IPS DF 6.9 (cell line): ENCODE measurements at regions not wholly inside any gene's neighbourhood (a gene's known extent, or its start where the extent isn't known, plus 50 kb on each side); places are given as distances from the start of the nearest gene placed in this dataset.
"Not testable (repeated sequence)": the region's sequence is repeated elsewhere in the genome, so short reads cannot be mapped to it uniquely, and the experiment has no call there.

Experiments used
- DNase-seq: peaks from one replicate; pipeline ENCODE4 v3.0.0-alpha.2; 2013; ENCODE audit warnings: low read depth, low spot score
- H3K27ac ChIP-seq: one replicate; pipeline ENCODE4 v1.5.1; 2013; ENCODE audit warnings: low read length, control low read depth
- H3K27me3 ChIP-seq: 2 replicates; pipeline ENCODE4 v1.6.1; 2013; ENCODE audit warnings: mild to moderate bottlenecking, low read length; ENCODE audit not compliant: control insufficient read depth, insufficient read depth
- H3K36me3 ChIP-seq: 2 replicates; pipeline ENCODE4 v1.6.1; 2013; ENCODE audit warnings: low read length; ENCODE audit not compliant: control insufficient read depth, insufficient read depth
- H3K4me1 ChIP-seq: 2 replicates; pipeline ENCODE4 v1.6.1; 2013; ENCODE audit warnings: low read length; ENCODE audit not compliant: control insufficient read depth, insufficient read depth
- H3K4me3 ChIP-seq: 2 replicates; pipeline ENCODE4 v1.5.1; 2013; ENCODE audit warnings: mild to moderate bottlenecking, low read length
- H3K9me3 ChIP-seq: 2 replicates; pipeline ENCODE4 v1.6.1; 2013; ENCODE audit warnings: low read length, inconsistent platforms; ENCODE audit not compliant: control insufficient read depth, insufficient read depth
- WGBS: extraction: QIAGEN DNeasy Blood & Tissue Kit; methylation state at CpG from one replicate; pipeline ENCODE4 v1.1.7; 2013; ENCODE audit warnings: mixed read lengths, missing lambda C conversion rate; ENCODE audit not compliant: insufficient read length, insufficient coverage; 5-methylcytosine and 5-hydroxymethylcytosine counted together

DNA sequence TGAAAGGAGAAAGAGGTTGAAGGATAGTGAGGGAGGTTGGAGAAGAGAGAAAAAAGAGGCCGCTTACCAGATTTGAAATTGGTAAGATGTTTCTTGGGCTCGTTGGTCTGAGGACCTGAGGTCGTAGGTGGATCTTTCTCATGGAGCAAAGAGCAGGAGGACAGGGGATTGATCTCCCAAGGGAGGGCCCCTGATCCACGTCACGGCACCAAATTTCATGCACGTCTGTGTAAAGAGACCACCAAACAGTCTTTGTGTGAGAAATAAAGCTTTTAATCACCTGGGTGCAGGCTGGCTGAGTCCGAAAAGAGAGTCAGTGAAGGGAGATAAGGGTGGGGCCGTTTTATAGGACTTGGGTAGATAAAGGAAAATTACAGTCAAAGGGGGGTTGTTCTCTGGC is 479.7 kb upstream of the SLITRK5 start:
- not testable (repeated sequence) for H3K4me1 ChIP-seq, DNase-seq, H3K27ac ChIP-seq, H3K36me3 ChIP-seq, H3K9me3 ChIP-seq, H3K4me3 ChIP-seq, H3K27me3 ChIP-seq
- no CpG with 5 or more reads among the region's 8 CpGs for WGBS

DNA sequence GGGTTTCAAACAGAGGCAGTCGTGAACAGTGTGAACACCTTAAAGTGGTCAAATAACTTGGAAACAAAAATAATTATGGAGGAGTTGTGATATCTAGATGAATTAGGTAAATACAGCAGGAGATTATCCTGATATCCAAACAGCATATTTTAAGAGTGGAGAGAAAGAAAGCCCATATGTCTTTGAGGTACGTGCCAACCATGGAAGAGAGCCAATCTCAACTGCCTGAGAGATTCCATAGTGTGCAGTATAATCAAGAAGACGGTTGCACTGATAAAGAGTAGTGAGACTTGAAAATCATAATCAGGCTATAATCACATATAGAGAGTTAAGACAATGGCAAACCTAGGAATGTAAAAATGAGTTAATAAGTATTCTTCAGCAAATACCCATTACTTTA is 472.8 kb upstream of the SLITRK5 start:
- no CpG with 5 or more reads among the region's 3 CpGs for WGBS
- DNase-seq = no peak
- Histone ChIP-seq H3K36me3 (no peaks in the 10 kb centered on the region), H3K4me1 (no peaks in the 10 kb centered on the region), H3K4me3 (no peak overlapping the region), H3K9me3 (no peaks in the 10 kb centered on the region), H3K27me3 (no peaks in the 10 kb centered on the region), H3K27ac (no peak overlapping the region)

DNA sequence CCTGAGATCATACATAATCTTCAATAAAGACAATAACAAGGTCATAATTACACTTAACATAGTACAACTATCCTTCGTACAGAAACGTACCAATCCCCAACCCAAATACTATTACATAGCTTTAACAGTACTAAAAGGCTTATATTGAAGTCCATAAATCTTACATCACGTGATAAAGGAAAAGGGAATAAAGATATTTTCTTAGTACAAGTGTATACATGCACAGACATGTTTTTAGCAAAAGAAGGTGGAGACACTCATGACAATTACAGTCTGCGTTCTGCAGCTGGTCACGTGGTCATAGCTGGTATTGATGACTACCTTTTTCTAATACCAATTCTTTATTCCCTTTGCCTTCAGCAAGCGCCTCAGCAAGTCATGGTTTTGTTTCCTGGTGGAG is 464.5 kb upstream of the SLITRK5 start:
- Histone ChIP-seq H3K4me1 (no peaks in the 10 kb centered on the region), H3K27me3 (no peaks in the 10 kb centered on the region)
- no CpG with 5 or more reads among the region's 6 CpGs for WGBS

GRCh38 chr13:87207280-87208003 is 463.7 kb upstream of the SLITRK5 start:
- H3K9me3 ChIP-seq = no peaks in the 10 kb centered on the region
- no peak overlapping the region for H3K27ac ChIP-seq
- no peaks in the 10 kb centered on the region for H3K4me1 ChIP-seq
- WGBS = no CpG with 5 or more reads among the region's 4 CpGs
- no peak for DNase-seq
- no peaks in the 10 kb centered on the region for H3K27me3 ChIP-seq
- H3K4me3 ChIP-seq = no peak overlapping the region
- no peaks in the 10 kb centered on the region for H3K36me3 ChIP-seq

More for the DNA sequence above, 464.5 kb upstream of the SLITRK5 start:
- Histone ChIP-seq H3K9me3 (no peaks in the 10 kb centered on the region), H3K4me3 (no peak overlapping the region), H3K27ac (no peak overlapping the region), H3K36me3 (no peaks in the 10 kb centered on the region)
- no peak for DNase-seq

DNA sequence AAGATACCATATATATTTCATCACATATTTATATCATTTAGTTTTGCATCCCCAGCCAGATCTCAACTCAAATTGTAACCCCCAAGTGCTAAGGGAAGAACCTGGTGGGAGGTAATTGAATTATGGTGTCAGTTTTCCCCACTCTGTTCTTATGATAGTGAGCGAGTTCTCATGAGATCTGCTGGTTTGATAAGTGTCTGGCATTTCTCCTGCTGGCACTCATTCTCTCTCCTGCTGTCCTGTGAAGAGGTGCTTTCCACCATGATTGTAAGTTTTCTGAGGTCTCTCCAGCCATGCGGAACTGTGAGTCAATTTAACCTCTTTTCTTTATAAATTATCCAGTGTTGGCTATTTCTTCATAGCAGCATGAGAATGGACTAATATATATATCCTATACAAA is 462.5 kb upstream of the SLITRK5 start:
- WGBS = no CpG with 5 or more reads among the region's 2 CpGs
- Histone ChIP-seq H3K9me3 (no peaks in the 10 kb centered on the region), H3K4me3 (no peak overlapping the region), H3K36me3 (no peaks in the 10 kb centered on the region), H3K27ac (no peak overlapping the region), H3K4me1 (no peaks in the 10 kb centered on the region), H3K27me3 (no peaks in the 10 kb centered on the region)
- no peak for DNase-seq

DNA sequence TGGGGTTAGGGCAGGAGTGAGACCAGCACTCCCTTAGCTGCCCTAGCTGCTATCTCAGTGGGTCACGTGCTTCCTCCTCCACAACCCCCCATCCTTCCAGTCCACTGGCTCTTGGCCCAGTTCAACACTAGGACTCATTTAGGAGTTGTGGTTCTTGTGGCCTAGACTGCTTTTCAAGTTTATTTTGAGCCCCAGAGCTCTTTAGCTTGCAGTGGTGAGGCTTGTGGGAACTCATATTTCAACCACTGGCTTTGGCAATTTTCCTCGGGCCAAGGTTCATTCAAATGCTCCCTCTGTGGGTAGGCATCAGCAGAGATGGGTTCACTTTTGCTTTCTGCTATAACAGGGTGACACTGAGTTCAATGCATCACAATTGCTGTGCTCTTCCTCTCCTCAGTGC is 436.2 kb upstream of the SLITRK5 start:
- H3K9me3 ChIP-seq = no peaks in the 10 kb centered on the region
- H3K4me1 ChIP-seq = no peaks in the 10 kb centered on the region
- H3K4me3 ChIP-seq = no peak overlapping the region
- WGBS = no CpG with 5 or more reads among the region's 2 CpGs
- H3K27me3 ChIP-seq = no peaks in the 10 kb centered on the region
- no peak for DNase-seq
- H3K36me3 ChIP-seq = no peaks in the 10 kb centered on the region
- H3K27ac ChIP-seq = no peak overlapping the region

- H3K4me1 ChIP-seq = no peaks in the 10 kb centered on the region
- H3K4me3 ChIP-seq = no peak overlapping the region
- H3K27ac ChIP-seq = no peak overlapping the region
- no peaks in the 10 kb centered on the region for H3K27me3 ChIP-seq
- no peak for DNase-seq
- H3K9me3 ChIP-seq = no peaks in the 10 kb centered on the region
- no peaks in the 10 kb centered on the region for H3K36me3 ChIP-seq
Observed at GRCh38 chr13:87235621-87236020, 435.6 kb upstream of the SLITRK5 start.

DNA sequence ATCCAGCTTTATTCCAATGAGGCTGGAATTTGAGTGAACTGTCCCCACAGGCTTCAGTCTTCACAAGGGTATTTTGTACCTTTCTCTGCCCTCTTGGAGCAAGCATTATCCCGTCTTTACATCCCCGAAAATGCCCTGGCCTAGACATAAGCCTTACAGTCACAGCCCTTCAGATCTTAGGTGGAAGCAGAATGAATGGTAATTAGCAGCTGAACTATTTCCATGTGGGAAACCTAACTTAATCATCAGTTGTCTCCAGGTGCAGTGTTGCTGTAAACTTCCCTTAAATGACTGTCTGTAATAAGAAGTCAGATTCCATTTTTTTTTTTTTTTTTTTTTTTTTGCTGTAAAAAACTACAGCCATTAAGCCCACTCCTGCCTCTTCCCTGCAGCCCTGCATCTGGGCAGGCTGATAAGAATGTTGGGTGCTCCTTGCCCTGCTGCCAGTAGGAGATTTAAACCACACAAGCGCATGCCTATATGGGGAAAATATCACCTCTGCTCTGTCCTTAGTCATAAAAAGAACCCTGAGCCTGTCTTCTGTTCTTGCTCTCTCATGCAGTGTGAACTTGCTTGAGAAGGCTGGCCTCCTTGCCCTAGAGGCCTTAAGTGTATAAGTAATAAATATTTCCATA is 426.8 kb upstream of the SLITRK5 start:
- no peaks in the 10 kb centered on the region for H3K27me3 ChIP-seq
- no peak overlapping the region for H3K4me3 ChIP-seq
- H3K9me3 ChIP-seq = no peaks in the 10 kb centered on the region
- no peak for DNase-seq
- no peak overlapping the region for H3K27ac ChIP-seq
- no peaks in the 10 kb centered on the region for H3K36me3 ChIP-seq
- WGBS = no CpG with 5 or more reads among the region's 3 CpGs
- no peaks in the 10 kb centered on the region for H3K4me1 ChIP-seq

DNA sequence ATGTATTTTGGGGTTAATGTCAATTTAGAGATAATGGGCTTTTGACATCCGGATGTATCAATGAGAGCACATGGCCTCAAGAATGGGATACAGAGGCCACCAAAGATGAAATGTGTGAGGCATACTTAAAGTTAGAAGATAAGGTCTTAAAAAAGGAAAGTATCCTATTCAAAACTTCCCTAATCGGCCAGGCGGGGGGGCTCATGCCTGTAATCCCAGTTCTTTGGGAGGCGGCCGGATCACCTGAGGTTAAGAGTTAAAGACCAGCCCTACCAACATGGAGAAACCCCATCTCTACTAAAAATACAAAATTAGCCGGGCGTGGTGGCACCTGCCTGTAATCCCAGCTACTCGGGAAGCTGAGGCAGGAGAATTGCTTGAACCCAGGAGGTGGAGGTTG is 421.3 kb upstream of the SLITRK5 start:
- not testable (repeated sequence) for H3K4me3 ChIP-seq, H3K9me3 ChIP-seq, H3K27ac ChIP-seq, H3K4me1 ChIP-seq, H3K27me3 ChIP-seq, H3K36me3 ChIP-seq, DNase-seq
- no CpG with 5 or more reads among the region's 8 CpGs for WGBS

DNA sequence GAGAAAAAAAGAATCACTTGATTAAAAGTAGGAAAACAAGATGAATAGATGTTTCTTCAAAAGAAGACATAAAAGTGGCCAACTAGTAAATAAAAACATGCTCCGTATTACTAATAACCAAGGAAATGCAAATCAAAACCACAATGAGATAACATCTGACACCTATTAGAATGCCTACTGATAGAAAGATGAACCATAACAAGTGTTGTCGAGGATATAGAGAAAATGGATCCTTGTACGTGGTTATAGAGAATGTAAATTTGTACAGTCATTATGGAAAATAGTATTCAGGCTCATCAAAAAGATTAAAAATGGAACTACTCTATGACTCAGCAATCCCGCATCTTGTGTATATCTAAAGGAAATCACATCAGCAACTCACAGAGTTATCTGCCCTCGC is 415.8 kb upstream of the SLITRK5 start:
- WGBS = 100% methylated on average over 2 of the region's 5 CpGs
- no peak overlapping the region for H3K27ac ChIP-seq
- H3K36me3 ChIP-seq = no peaks in the 10 kb centered on the region
- no peaks in the 10 kb centered on the region for H3K27me3 ChIP-seq
- no peaks in the 10 kb centered on the region for H3K9me3 ChIP-seq
- H3K4me3 ChIP-seq = no peak overlapping the region
- no peaks in the 10 kb centered on the region for H3K4me1 ChIP-seq
- DNase-seq = no peak

GRCh38 chr13:87259479-87260083 is 411.6 kb upstream of the SLITRK5 start:
- H3K4me1 ChIP-seq = no peaks in the 10 kb centered on the region
- WGBS = no CpG with 5 or more reads among the region's 5 CpGs
- no peak overlapping the region for H3K27ac ChIP-seq
- no peaks in the 10 kb centered on the region for H3K36me3 ChIP-seq
- H3K9me3 ChIP-seq = no peaks in the 10 kb centered on the region
- no peak for DNase-seq
- H3K27me3 ChIP-seq = no peaks in the 10 kb centered on the region
- no peak overlapping the region for H3K4me3 ChIP-seq
